H9 (cell line): ENCODE measurements at regions not wholly inside any gene's neighbourhood (a gene's known extent, or its start where the extent isn't known, plus 50 kb on each side); places are given as distances from the start of the nearest gene placed in this dataset.

Source experiments
- DNase-seq: peaks from one replicate; pipeline ENCODE4 v3.0.0-alpha.2; 2017
- H2AFZ ChIP-seq: one replicate; pipeline ENCODE4 v1.6.1; 2013; ENCODE audit warnings: mild to moderate bottlenecking, low read length, control low read depth, moderate library complexity
- H2AK5ac ChIP-seq: 2 replicates; pipeline ENCODE4 v1.6.1; 2013; ENCODE audit warnings: low read length, control low read depth, mixed read lengths; ENCODE audit not compliant: insufficient read length
- H2BK120ac ChIP-seq: one replicate; pipeline ENCODE4 v1.6.1; 2013; ENCODE audit warnings: low read depth, mild to moderate bottlenecking, low read length, control low read depth, inconsistent platforms; ENCODE audit not compliant: poor library complexity, severe bottlenecking
- H2BK12ac ChIP-seq: 2 replicates; pipeline ENCODE4 v1.6.1; 2013; ENCODE audit warnings: low read length, control low read depth, mixed read lengths, low read depth; ENCODE audit not compliant: insufficient read length
- H2BK15ac ChIP-seq: 2 replicates; pipeline ENCODE4 v1.6.1; 2013; ENCODE audit warnings: low read depth, low read length, control low read depth
- H2BK20ac ChIP-seq: one replicate; pipeline ENCODE4 v1.6.1; 2013; ENCODE audit warnings: low read depth, mild to moderate bottlenecking, low read length, control low read depth, inconsistent platforms; ENCODE audit not compliant: poor library complexity, severe bottlenecking
- H2BK5ac ChIP-seq: 2 replicates; pipeline ENCODE4 v1.6.1; 2013; ENCODE audit warnings: low read length, control low read depth, mixed read lengths; ENCODE audit not compliant: insufficient read length
- H3K14ac ChIP-seq: 2 replicates; pipeline ENCODE4 v1.6.1; 2013; ENCODE audit warnings: low read length, control low read depth; ENCODE audit not compliant: insufficient read depth
- H3K18ac ChIP-seq: 2 replicates; pipeline ENCODE4 v1.6.1; 2013; ENCODE audit warnings: low read depth, mild to moderate bottlenecking, mixed read lengths, low read length, control low read depth; ENCODE audit not compliant: insufficient read length
- H3K23ac ChIP-seq: 2 replicates; pipeline ENCODE4 v1.6.1; 2013; ENCODE audit warnings: low read length, control low read depth, mixed read lengths, low read depth; ENCODE audit not compliant: insufficient read length
- H3K23me2 ChIP-seq: 2 replicates; pipeline ENCODE4 v1.6.1; 2013; ENCODE audit warnings: low read depth, mild to moderate bottlenecking, mixed read lengths, low read length, control low read depth; ENCODE audit not compliant: insufficient read length, poor library complexity, severe bottlenecking
- H3K27ac ChIP-seq: 2 replicates; pipeline ENCODE4 v1.5.1; 2013; ENCODE audit warnings: low read length, control low read depth, mixed read lengths, low read depth; ENCODE audit not compliant: insufficient read length
- H3K27me3 ChIP-seq: 2 replicates; pipeline ENCODE4 v1.6.1; 2013; ENCODE audit warnings: low read length, control low read depth, inconsistent platforms; ENCODE audit not compliant: insufficient read depth
- H3K4ac ChIP-seq: 2 replicates; pipeline ENCODE4 v1.6.1; 2013; ENCODE audit warnings: low read depth, mild to moderate bottlenecking, control low read depth, inconsistent platforms, low read length, moderate library complexity
- H3K4me1 ChIP-seq: 2 replicates; pipeline ENCODE4 v1.6.1; 2013; ENCODE audit warnings: low read length, control low read depth, inconsistent platforms; ENCODE audit not compliant: insufficient read depth
- H3K4me2 ChIP-seq: 2 replicates; pipeline ENCODE4 v1.6.1; 2013; ENCODE audit warnings: low read length, control low read depth, mixed read lengths; ENCODE audit not compliant: insufficient read length, insufficient read depth
- H3K56ac ChIP-seq: 2 replicates; pipeline ENCODE4 v1.6.1; 2013; ENCODE audit warnings: low read depth, mild to moderate bottlenecking, mixed read lengths, low read length, control low read depth; ENCODE audit not compliant: insufficient read length
- H3K79me1 ChIP-seq: 2 replicates; pipeline ENCODE4 v1.6.1; 2013; ENCODE audit warnings: low read depth, mild to moderate bottlenecking, moderate library complexity, low read length, control low read depth, inconsistent platforms; ENCODE audit not compliant: insufficient read depth, poor library complexity, severe bottlenecking
- H3K79me2 ChIP-seq: 2 replicates; pipeline ENCODE4 v1.6.1; 2013; ENCODE audit warnings: low read length, control low read depth, inconsistent platforms; ENCODE audit not compliant: insufficient read depth
- H3K9ac ChIP-seq: 2 replicates; pipeline ENCODE4 v1.6.1; 2013; ENCODE audit warnings: low read length, control low read depth, mixed read lengths; ENCODE audit not compliant: insufficient read length; ENCODE audit errors: extremely low read depth
- H3K9me3 ChIP-seq: one replicate; pipeline ENCODE4 v1.6.1; 2013; ENCODE audit warnings: low read depth, low read length, inconsistent platforms; ENCODE audit not compliant: control insufficient read depth
- H3T11ph ChIP-seq: one replicate; pipeline ENCODE4 v1.6.1; 2013; ENCODE audit warnings: mild to moderate bottlenecking, low read length, control low read depth, inconsistent platforms
- H4K20me1 ChIP-seq: one replicate; pipeline ENCODE4 v1.6.1; 2013; ENCODE audit not compliant: control insufficient read depth, insufficient read length, insufficient read depth
- H4K5ac ChIP-seq: 2 replicates; pipeline ENCODE4 v1.6.1; 2013; ENCODE audit warnings: low read depth, mild to moderate bottlenecking, mixed read lengths, low read length, control low read depth; ENCODE audit not compliant: insufficient read length
- H4K8ac ChIP-seq: replicated peaks from 2 replicates; pipeline ENCODE4 v1.6.1; 2013; ENCODE audit warnings: low read length, control low read depth, mixed read lengths, low read depth; ENCODE audit not compliant: insufficient read length
- H4K91ac ChIP-seq: 2 replicates; pipeline ENCODE4 v1.6.1; 2013; ENCODE audit warnings: low read depth, mild to moderate bottlenecking, moderate library complexity, mixed read lengths, low read length, control low read depth; ENCODE audit not compliant: insufficient read length
- H3K27ac Mint-ChIP-seq, 3 experiments: 2 replicates in 2 of 3; 3 replicates in 1 of 3; pipeline ENCODE4 v1.8.0; 2020 to 2021; ENCODE audit warnings: mixed read lengths in 3 of 3, mild to moderate bottlenecking in 1 of 3, moderate library complexity in 1 of 3
- H3K27me3 Mint-ChIP-seq: 2 replicates; pipeline ENCODE4 v1.8.0; 2021; ENCODE audit warnings: low read depth, mild to moderate bottlenecking, moderate library complexity, mixed read lengths
- H3K36me3 Mint-ChIP-seq, 3 experiments: 2 replicates in 2 of 3; 3 replicates in 1 of 3; pipeline ENCODE4 v1.8.0; 2020 to 2021; ENCODE audit warnings: low read depth in 3 of 3, mixed read lengths in 3 of 3; ENCODE audit not compliant: insufficient read depth in 1 of 3
- H3K4me1 Mint-ChIP-seq, 2 experiments: 2 replicates each; pipeline ENCODE4 v1.8.0; 2020; ENCODE audit warnings: mixed read lengths in 2 of 2
- H3K4me3 Mint-ChIP-seq, 2 experiments: 2 replicates in 1 of 2; 3 replicates in 1 of 2; pipeline ENCODE4 v1.8.0; 2020 to 2021; ENCODE audit warnings: mild to moderate bottlenecking in 2 of 2, mixed read lengths in 2 of 2, moderate library complexity in 1 of 2
- H3K9me3 Mint-ChIP-seq, 2 experiments: 2 replicates in 1 of 2; 3 replicates in 1 of 2; pipeline ENCODE4 v1.8.0; 2020; ENCODE audit warnings: mild to moderate bottlenecking in 2 of 2, mixed read lengths in 2 of 2, moderate library complexity in 1 of 2
- WGBS: extraction: QIAGEN DNeasy Blood & Tissue Kit; methylation state at CpG from one replicate; pipeline ENCODE4 v1.1.7; 2013; ENCODE audit warnings: missing lambda C conversion rate, low lambda C conversion rate, mixed read lengths; ENCODE audit not compliant: insufficient read length; ENCODE audit errors: extremely low coverage; 5-methylcytosine and 5-hydroxymethylcytosine counted together
- TF ChIP-seq, protein P1 (sequence below): fragments of 200-600 bp; sonication (generic); conservative IDR thresholded peaks from 3 replicates; pipeline ENCODE4 v1.8.0; 2021; ENCODE audit warnings: antibody characterized with exemption, mild to moderate bottlenecking

DNA sequence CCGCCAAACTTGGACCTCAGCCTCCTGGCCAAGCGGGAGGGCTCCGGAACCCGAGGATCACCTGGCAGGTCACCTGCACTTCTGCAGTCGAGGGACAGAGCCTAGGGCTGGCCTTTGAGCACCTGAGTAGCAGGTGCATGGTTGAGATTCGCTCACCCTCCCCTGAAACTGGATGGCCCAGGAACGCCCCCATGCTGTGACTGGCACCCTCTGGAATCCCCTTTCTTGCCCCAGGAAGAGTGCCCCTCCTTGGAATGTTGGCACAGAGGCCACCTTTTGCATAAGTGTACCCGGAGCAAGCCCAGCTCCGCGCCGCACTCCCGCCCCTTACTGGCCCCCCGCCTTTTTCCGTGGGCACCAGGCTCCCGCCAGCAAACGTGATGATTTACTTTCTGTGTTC lies 112.5 kb upstream of the IER5L start:
- Histone ChIP-seq H3T11ph (no peak overlapping the region), H3K18ac (no peak overlapping the region), H4K91ac (no peak overlapping the region), H3K4ac (no peak overlapping the region), H2BK20ac (no peak overlapping the region), H2BK120ac (no peak overlapping the region), H3K4me2 (no peak overlapping the region), H3K79me1 (no peaks in the 10 kb centered on the region), H3K27me3 (no peaks in the 10 kb centered on the region), H2AK5ac (no peak overlapping the region), H2BK15ac (no peak overlapping the region), H3K27ac (no peak overlapping the region), H3K4me1 (no peaks in the 10 kb centered on the region), H3K56ac (no peak overlapping the region), H2AFZ (no peak overlapping the region), H2BK5ac (no peak overlapping the region), H4K5ac (no peak overlapping the region), H2BK12ac (no peak overlapping the region), H3K23me2 (no peaks in the 10 kb centered on the region), H4K20me1 (no peaks in the 10 kb centered on the region), H3K9me3 (no peaks in the 10 kb centered on the region), H3K9ac (no peak overlapping the region), H3K79me2 (no peaks in the 10 kb centered on the region), H3K14ac (no peak overlapping the region), H4K8ac (no peak overlapping the region), H3K23ac (no peak overlapping the region)
- Mint-ChIP-seq H3K4me1 (peaks cover 17 to 34% of the 10 kb centered on the region in 2 experiments), H3K9me3 (peaks cover under 1 to 7% of the 10 kb centered on the region in 2 experiments; a peak in 4 of 5 replicates), H3K4me3 (no peak overlapping the region), H3K27ac (no peak overlapping the region), H3K27me3 (peaks cover 4% of the 10 kb centered on the region; the same call in 1 of the 2 replicates), H3K36me3 (no peaks in the 10 kb centered on the region; a peak in 1 of 7 replicates)
- no CpG with 5 or more reads among the region's 16 CpGs for WGBS
- no peak for DNase-seq
- TF ChIP-seq, protein P1, sequence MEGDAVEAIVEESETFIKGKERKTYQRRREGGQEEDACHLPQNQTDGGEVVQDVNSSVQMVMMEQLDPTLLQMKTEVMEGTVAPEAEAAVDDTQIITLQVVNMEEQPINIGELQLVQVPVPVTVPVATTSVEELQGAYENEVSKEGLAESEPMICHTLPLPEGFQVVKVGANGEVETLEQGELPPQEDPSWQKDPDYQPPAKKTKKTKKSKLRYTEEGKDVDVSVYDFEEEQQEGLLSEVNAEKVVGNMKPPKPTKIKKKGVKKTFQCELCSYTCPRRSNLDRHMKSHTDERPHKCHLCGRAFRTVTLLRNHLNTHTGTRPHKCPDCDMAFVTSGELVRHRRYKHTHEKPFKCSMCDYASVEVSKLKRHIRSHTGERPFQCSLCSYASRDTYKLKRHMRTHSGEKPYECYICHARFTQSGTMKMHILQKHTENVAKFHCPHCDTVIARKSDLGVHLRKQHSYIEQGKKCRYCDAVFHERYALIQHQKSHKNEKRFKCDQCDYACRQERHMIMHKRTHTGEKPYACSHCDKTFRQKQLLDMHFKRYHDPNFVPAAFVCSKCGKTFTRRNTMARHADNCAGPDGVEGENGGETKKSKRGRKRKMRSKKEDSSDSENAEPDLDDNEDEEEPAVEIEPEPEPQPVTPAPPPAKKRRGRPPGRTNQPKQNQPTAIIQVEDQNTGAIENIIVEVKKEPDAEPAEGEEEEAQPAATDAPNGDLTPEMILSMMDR: no peak
